ENCODE measurements at regions not wholly inside any gene's neighbourhood (a gene's known extent, or its start where the extent isn't known, plus 50 kb on each side); places are given as distances from the start of the nearest gene placed in this dataset.

DNA sequence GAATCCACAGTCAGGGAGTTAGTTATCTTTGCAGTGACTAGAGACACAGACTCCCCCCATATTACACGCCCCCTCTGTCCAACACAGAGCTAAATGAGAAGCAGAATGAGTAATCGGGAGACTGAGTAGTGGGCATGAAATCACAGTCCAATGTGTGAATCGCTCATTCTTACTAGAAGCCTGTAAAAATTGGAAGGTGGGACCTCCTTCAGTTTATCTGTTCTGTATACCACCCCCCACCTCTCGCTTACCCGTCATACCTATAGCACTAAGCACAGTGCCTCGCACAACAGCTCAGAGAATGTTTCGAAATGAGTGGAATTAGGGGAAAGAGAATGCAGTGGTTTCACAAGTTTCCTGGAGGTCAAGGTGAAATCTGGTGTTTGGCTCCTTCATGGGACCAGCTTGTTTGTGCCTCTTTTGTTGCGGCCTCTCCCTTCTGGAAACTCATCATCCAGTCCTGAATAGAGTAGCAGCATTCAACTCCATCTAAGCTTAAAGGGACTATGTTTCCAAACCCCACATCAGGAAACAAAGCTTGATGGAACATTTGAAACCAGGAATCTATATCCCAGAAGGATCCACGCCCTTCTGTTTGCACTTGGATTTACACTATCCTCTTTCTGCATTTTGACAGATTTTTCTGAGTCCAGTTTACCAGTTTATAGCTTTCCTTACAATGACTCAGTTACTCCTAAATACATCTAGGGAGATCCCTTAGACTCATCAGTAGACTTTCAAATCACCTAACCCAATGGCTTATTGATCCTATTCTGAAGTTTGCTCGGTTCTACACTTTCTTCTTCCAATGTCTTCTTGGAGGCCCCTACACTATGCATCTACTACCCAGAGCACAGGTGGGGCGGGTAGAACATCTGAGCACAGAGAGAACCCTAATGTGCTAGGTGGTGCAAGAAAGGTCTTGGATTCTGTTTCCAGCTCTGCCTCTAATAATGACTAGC is 59.2 kb upstream of the PIM1 start:
- H3K27me3 Mint-ChIP-seq (ENCODE audit: low read depth): no peaks in the 10 kb centered on the region
- H3K36me3 Mint-ChIP-seq (ENCODE audit: insufficient read depth in 2 of 2): no peaks in the 10 kb centered on the region
- peak overlapping the region; percentile 65 to 72 for H3K4me3 Mint-ChIP-seq
- peak overlapping the region; percentile 90 for H3K27ac Mint-ChIP-seq
- ATAC-seq (replicated peaks in 1 of 2): peak; percentile 94 to 95
- peak; percentile 64 to 70 for DNase-seq
- no peaks in the 10 kb centered on the region for H3K9me3 Mint-ChIP-seq
- H3K4me1 Mint-ChIP-seq (ENCODE audit: low read depth): peaks cover 43% of the 10 kb centered on the region

DNA sequence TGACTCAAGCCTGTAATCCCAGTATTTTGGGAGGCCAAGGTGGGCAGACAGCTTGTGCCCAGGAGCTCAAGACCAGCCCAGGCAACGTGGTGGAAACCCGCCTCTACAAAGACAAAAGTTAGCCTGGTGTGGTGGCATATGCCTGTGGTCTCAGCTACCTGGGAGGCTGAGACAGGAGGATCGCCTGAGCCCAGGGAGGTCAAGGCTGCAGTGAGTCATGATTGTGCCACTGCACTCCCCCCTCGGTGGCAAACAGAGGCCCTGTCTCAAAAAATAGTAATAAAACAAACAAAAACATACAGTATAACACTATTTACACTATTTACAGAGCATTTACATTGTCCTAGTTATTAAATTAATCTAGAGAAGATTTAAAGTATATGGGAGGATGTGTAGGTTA is 56.0 kb upstream of the PIM1 start:
- no peak for DNase-seq
- Mint-ChIP-seq H3K4me3 (no peak overlapping the region), H3K27me3 (ENCODE audit: low read depth) (no peaks in the 10 kb centered on the region), H3K36me3 (ENCODE audit: insufficient read depth in 2 of 2) (no peaks in the 10 kb centered on the region), H3K4me1 (ENCODE audit: low read depth) (peaks cover 34% of the 10 kb centered on the region), H3K27ac (no peak overlapping the region), H3K9me3 (no peaks in the 10 kb centered on the region)
- no peak for ATAC-seq (replicated peaks in 1 of 2)

DNA sequence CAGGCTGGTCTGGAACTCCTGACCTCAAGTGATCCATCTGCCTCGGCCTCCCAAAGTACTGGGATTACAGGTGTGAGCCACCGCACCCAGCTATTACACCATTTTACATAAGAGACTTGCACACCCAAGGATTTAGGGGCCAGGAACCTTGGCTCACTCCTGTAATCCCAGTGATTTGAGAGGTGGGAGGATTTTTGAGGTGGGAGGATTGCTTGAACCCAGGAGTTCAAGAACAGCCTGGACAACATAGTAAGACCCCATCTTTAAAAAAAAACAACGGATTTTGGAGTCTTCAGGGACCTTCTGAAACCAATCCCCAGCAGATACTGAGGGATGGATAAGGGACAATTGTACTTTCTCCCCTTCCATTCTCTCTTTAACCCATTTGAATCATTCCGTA is 55.3 kb upstream of the PIM1 start:
- H3K36me3 Mint-ChIP-seq (ENCODE audit: insufficient read depth in 2 of 2): no peaks in the 10 kb centered on the region
- H3K27me3 Mint-ChIP-seq (ENCODE audit: low read depth): no peaks in the 10 kb centered on the region

DNA sequence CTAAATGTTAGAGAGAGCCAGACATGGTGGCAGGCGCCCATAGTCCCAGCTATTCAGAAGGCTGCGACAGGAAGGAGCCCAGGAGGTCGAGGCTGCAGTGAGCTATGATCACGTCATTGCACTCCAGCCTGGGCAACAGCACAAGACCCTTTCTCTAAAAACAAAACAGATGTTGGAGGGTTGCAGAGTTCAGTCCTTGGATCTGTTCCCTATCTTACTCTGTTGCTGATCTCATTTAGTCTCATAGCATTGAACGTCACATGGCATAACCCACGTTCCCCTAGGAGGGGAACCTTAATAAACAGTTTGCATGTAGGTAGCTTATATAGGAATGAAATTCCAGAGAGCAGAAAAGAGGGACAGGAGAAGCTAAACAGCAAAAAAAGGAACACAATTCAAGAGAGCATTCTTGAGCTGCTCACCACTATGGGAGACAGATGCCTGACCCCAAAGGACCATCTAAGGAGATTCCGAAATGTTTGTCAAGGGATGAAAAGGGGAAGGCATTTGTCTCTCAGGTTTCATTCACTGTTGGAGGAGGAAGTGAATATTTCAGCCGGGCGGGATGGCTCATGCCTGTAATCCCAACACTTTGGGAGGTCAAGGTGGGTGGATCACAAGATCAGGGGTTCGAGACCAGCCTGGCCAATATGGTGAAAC is 54.6 kb upstream of the PIM1 start:
- ATAC-seq (replicated peaks in 1 of 2) (no peak), DNase-seq (no peak)
- H3K9me3 Mint-ChIP-seq: no peaks in the 10 kb centered on the region
- peaks cover 27% of the 10 kb centered on the region for H3K4me1 Mint-ChIP-seq (ENCODE audit: low read depth)
- H3K36me3 Mint-ChIP-seq (ENCODE audit: insufficient read depth in 2 of 2): no peaks in the 10 kb centered on the region
- H3K27ac Mint-ChIP-seq: no peak overlapping the region
- no peaks in the 10 kb centered on the region for H3K27me3 Mint-ChIP-seq (ENCODE audit: low read depth)
- H3K4me3 Mint-ChIP-seq: no peak overlapping the region

More for the DNA sequence above, 55.3 kb upstream of the PIM1 start:
- ATAC-seq (replicated peaks in 1 of 2) (no peak), DNase-seq (no peak)
- Mint-ChIP-seq H3K27ac (no peak overlapping the region), H3K9me3 (no peaks in the 10 kb centered on the region), H3K4me1 (ENCODE audit: low read depth) (peaks cover 34% of the 10 kb centered on the region), H3K4me3 (no peak overlapping the region)

DNA sequence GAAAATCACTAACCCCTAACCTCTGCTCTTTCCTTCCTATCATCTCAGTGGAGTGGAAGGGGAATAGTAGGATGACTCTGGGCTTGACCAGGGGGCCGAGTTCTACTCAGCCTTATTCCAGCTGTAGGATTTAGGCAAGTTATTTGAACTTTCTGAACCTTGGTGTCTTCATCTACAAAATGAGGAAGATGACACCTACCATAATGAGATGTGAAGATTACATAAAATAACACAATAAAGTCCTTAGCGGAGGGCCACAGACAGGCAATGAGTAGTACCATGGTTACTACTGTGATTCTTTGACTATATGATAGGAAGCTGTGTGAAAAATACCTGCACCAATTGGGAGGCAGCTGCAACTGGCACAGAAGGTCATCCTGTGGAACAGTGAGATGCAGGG is 53.6 kb upstream of the PIM1 start:
- H3K36me3 Mint-ChIP-seq (ENCODE audit: insufficient read depth in 2 of 2): no peaks in the 10 kb centered on the region
- no peaks in the 10 kb centered on the region for H3K9me3 Mint-ChIP-seq
- DNase-seq (no peak), ATAC-seq (replicated peaks in 1 of 2) (no peak)
- H3K27me3 Mint-ChIP-seq (ENCODE audit: low read depth): no peaks in the 10 kb centered on the region
- H3K4me1 Mint-ChIP-seq (ENCODE audit: low read depth): peaks cover 17% of the 10 kb centered on the region
- H3K4me3 Mint-ChIP-seq: no peak overlapping the region
- H3K27ac Mint-ChIP-seq: no peak overlapping the region

DNA sequence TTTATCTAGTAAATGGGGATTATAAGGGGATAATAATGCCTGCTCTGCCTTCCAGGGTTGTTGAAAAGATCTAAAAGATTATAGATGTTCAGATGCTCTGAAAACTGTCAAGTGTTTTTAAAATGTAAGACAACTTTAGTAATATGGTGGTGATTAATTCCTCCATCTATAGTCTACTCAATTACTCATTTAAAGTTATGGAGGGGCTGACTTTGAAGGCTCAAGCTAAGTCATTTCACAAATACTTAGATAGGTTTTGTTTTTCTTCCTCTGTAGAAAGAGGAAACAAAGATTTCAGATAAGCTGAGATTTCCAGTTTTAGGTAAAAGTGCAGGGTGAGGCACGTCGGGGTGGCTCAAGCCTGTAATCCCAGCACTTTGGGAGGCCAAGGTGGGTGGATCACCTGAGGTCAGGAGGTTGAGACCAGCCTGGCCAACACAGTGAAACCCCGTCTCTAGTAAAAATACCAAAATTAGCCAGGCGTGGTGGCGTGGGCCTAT is 50.5 kb upstream of the PIM1 start:
- H3K4me1 Mint-ChIP-seq (ENCODE audit: low read depth): peaks cover 6% of the 10 kb centered on the region

More for the DNA sequence above, 50.5 kb upstream of the PIM1 start:
- Mint-ChIP-seq H3K27ac (peak overlapping the region; percentile 14), H3K9me3 (no peaks in the 10 kb centered on the region), H3K36me3 (ENCODE audit: insufficient read depth in 2 of 2) (no peaks in the 10 kb centered on the region), H3K27me3 (ENCODE audit: low read depth) (peaks cover 7% of the 10 kb centered on the region), H3K4me3 (peak overlapping the region in 1 of 2 donors; percentile 26)
- ATAC-seq (replicated peaks in 1 of 2) (peak; percentile 51 to 52), DNase-seq (no peak)
